ENCODE measurements at regions not wholly inside any gene's neighbourhood (a gene's known extent, or its start where the extent isn't known, plus 50 kb on each side); places are given as distances from the start of the nearest gene placed in this dataset.

DNA sequence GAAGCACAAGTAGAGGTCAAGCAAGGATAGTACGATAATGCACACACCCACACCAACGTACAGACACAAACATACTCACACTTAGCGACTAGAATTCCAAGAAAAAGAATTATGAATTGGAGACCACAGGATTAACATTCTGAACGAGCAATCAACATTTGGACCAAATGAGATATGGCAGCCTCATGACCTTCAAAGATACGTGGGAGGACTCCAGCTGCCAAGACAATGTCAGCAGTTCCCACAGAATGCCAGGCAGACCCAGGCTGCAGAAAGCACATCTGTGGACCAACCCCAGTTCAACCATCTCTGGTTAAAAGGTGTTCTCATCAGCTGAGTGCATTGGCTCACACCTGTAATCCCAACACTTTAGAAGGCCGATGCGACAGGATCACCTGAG is 187.6 kb upstream of the GRAMD2B start:
- no peak for TF ChIP-seq JUND (IDR thresholded peaks at IDR 0.05; ENCODE audit: low read depth)
- DNase-seq (ENCODE audit: low read depth in 1 of 2, low spot score in 1 of 2): no peak
- in situ Hi-C loops (cut with HindIII; ENCODE audit: low pct_unique_long_range_greater_than_20kb, low sequenced_read_pairs): no loop called here

DNA sequence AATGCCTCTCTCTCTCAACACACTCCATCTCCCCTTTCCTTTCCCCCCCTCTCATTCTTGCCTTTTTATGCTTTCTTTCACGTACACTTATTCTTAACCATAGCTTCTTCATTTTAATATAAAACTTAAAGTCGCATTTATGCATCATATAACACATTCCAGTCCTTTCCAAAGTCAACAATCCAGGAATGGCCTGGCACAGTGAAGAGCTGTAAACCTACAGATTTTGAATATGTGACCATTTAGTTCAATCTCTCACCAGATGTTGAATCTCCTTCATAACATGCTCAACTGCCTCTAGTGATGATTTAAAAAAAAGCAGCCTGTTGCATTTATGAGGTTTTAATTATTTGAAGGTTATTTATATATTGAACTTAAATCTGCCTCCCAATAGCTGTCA is 186.2 kb upstream of the GRAMD2B start:
- no peak for TF ChIP-seq JUND (IDR thresholded peaks at IDR 0.05; ENCODE audit: low read depth)
- DNase-seq (ENCODE audit: low read depth in 1 of 2, low spot score in 1 of 2): no peak
- in situ Hi-C loops (cut with HindIII; ENCODE audit: low pct_unique_long_range_greater_than_20kb, low sequenced_read_pairs): no loop called here

DNA sequence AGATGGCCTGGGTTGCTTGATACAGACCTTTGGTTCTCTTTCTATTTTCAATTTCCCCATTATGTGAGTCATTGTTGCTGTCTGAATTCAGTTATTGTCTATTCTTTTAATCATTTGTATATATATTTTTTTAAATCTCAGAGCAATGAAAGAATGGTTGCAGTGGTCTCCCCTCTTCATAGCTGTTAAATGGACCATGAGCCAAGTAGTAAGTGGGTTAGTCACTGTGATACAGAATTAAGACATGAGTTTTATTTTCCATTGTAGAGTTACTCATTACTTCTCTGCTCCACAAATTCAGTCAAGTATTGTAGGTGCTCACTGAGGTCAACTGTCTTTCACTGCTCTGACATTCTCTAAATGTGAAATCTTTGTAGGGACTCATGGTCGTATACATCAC is 174.6 kb upstream of the GRAMD2B start:
- in situ Hi-C loops (cut with HindIII; ENCODE audit: low pct_unique_long_range_greater_than_20kb, low sequenced_read_pairs): no loop called here
- TF ChIP-seq JUND (IDR thresholded peaks at IDR 0.05; ENCODE audit: low read depth): no peak

DNA sequence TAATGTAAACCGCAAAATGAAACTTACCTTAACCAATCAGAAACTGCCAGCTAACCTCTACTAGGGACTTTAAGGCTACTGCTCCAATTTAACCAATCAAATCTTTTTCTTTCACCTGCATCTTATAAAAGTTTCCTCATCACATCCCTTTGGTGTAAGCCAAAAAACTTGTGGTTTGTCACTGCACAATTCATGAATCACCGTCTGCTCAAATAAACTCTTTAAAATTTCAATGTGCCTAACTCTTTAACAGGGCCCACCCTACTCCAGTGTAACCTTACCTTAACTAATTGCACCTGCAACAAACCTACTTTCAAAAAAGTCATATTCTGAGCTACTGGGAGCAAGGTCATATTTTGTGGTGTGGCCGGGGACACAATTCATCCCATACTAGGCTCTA is 172.2 kb upstream of the GRAMD2B start:
- in situ Hi-C loops (cut with HindIII; ENCODE audit: low pct_unique_long_range_greater_than_20kb, low sequenced_read_pairs): no loop called here
- no peak for DNase-seq (ENCODE audit: low read depth in 1 of 2, low spot score in 1 of 2)
- no peak for TF ChIP-seq JUND (IDR thresholded peaks at IDR 0.05; ENCODE audit: low read depth)

More for the DNA sequence above, 174.6 kb upstream of the GRAMD2B start:
- DNase-seq (ENCODE audit: low read depth in 1 of 2, low spot score in 1 of 2): no peak

DNA sequence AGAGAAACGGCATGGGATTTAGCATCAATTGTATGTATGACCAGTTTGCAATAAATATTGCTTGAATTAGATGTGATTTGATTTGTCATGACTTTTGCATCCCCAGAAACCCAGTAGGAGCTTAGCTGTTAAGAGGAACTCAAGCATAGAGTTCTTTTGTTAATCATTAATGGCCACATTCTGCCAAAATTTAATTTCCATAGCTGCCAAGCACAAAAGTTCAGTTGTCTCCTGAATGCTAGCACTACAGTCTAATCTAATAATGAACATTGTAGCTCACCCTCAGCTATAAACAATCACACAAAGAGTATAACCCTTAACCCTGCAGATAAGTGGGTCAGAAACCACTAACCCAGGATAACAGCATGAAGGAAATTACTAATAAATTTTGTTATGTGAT is 169.8 kb upstream of the GRAMD2B start:
- in situ Hi-C loops (cut with HindIII; ENCODE audit: low pct_unique_long_range_greater_than_20kb, low sequenced_read_pairs): no loop called here
- no peak for DNase-seq (ENCODE audit: low read depth in 1 of 2, low spot score in 1 of 2)
- no peak for TF ChIP-seq JUND (IDR thresholded peaks at IDR 0.05; ENCODE audit: low read depth)

DNA sequence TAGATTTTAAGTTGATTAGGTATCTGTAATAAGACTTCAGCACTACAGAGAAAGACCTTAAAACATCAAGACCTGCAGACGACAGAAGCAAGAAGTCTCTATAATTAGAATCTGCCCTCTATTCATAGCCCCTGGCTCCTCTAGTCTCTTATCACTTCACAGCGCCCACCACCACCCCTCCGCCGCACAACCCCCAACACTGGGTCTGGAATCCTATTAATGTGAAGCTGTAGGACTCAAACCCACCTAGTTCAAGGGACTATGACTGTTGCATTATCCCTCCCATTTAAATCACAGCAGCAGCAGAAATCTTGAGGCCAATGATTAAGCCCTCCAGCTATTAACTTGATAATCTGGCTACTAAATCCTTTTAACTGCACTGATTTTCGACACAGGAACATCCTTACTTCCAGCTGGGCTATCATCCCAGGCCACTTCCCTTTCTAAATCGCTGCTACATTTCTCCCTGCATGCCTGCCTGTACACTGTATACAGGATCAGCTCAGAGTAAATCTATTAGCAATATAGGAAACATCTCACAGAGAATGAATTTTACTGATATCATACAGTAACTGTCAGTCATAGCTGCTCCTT is 159.5 kb upstream of the GRAMD2B start:
- in situ Hi-C loops (cut with HindIII; ENCODE audit: low pct_unique_long_range_greater_than_20kb, low sequenced_read_pairs): no loop called here
- no peak for TF ChIP-seq JUND (IDR thresholded peaks at IDR 0.05; ENCODE audit: low read depth)
- DNase-seq (ENCODE audit: low read depth in 1 of 2, low spot score in 1 of 2): no peak

DNA sequence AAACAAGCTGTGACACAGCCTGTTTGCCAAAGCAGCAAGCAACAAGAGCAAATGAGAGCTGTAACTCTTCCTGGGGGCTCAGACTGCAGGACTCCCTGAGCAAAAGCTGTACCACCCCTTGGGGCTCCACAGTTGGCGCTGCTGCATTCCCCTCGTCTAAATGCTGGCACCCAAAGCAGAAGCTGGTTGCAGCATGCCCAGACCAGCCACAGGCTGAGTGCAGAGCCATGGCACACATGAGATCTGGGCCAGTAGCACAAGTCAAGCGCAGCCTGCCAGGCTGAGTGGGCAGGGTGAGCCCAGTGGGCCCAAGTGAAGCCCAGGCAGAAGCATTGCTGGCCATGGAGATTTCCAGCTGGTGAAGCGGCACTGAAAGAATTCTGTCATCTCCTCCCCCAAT is 157.3 kb upstream of the GRAMD2B start:
- no peak for DNase-seq (ENCODE audit: low read depth in 1 of 2, low spot score in 1 of 2)
- in situ Hi-C loops (cut with HindIII; ENCODE audit: low pct_unique_long_range_greater_than_20kb, low sequenced_read_pairs): no loop called here
- TF ChIP-seq JUND (IDR thresholded peaks at IDR 0.05; ENCODE audit: low read depth): no peak

DNA sequence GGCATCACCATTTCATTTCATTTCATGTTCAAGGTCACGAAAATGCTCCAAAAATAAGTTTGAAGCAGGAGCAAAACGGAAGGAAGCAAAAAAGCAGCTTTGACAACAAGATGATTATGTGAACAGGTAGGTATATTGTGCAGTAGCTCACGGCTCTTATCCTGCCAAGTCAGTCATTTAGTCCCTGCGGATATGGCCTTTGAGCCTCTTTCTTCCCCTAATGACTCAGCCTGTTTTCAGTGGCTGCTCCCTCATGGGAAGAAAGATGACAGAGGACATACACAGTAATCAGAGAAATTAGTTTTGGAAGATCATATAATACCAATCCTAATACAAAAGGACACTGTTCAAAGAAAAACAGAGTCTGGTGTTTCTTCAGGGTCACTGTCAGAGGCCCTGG is 155.8 kb upstream of the GRAMD2B start:
- no peak for TF ChIP-seq JUND (IDR thresholded peaks at IDR 0.05; ENCODE audit: low read depth)
- in situ Hi-C loops (cut with HindIII; ENCODE audit: low pct_unique_long_range_greater_than_20kb, low sequenced_read_pairs): no loop called here
- DNase-seq (ENCODE audit: low read depth in 1 of 2, low spot score in 1 of 2): no peak

DNA sequence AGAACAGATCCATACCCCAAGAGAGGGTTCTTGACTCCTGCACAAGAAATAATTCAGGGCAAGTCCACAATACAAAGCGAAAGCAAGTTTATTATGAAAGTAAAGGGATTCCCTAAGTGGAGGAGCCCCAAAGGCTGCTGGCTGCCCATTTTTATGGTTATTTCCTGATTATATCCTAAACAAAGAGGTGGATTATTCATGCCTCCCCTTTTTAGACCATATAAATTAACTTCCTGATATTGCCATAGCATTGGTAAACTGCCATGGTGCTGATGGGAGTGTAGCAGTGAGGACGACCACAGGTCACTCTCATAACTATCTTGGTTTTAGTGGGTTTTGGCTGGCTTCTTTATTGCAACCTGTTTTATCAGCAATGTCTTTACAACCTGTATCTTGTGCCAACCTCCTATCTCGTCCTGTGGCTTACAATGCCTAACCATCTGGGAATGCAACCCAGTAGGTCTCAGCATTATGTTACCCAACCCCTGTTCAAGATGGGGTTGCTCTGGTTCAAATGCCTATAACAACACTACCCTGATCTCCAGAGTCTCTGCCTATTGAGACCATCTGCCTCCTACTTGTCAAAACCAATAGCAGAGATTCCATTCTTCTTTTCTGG is 154.4 kb upstream of the GRAMD2B start:
- in situ Hi-C loops (cut with HindIII; ENCODE audit: low pct_unique_long_range_greater_than_20kb, low sequenced_read_pairs): no loop called here
- TF ChIP-seq JUND (IDR thresholded peaks at IDR 0.05; ENCODE audit: low read depth): no peak
- no peak for DNase-seq (ENCODE audit: low read depth in 1 of 2, low spot score in 1 of 2)

DNA sequence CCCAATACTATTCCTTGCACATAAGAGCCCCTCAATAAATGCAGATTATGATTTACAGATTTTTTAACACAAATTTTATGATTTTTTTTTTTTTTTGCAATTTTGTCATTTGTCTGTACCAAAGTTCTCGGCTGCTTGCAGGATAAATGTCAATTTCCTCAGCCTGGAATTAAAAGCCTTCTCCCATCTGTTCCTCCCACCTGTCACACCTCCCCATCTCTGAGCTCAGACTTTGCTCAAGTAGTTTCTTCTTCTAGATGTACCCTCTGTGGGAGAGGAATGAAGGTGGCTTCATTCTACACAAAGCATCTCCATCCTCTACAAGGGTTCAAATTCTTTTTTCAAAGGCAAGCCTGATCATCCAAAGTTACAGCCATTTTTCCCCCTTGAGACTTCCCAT is 153.7 kb upstream of the GRAMD2B start:
- in situ Hi-C loops (cut with HindIII; ENCODE audit: low pct_unique_long_range_greater_than_20kb, low sequenced_read_pairs): no loop called here
- TF ChIP-seq JUND (IDR thresholded peaks at IDR 0.05; ENCODE audit: low read depth): no peak
- no peak for DNase-seq (ENCODE audit: low read depth in 1 of 2, low spot score in 1 of 2)

DNA sequence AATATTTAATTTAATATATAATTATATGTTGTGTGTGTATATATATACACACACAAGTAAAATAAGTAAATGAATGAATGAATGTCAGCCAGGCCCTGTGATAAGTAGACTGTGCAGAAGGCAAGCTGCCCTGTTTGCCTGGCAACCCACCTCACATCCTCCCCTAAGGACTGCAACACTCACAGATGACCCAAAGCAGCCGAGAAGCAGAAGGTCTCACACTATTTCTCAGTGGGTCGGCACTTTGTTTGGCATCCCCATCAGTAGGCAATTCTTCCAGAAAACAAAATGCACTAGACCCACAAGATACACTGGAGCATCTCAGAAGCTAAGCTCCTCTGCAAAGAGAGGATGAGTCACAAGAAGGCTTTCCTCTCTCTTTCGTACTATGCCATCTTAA is 152.1 kb upstream of the GRAMD2B start:
- in situ Hi-C loops (cut with HindIII; ENCODE audit: low pct_unique_long_range_greater_than_20kb, low sequenced_read_pairs): no loop called here
- no peak for TF ChIP-seq JUND (IDR thresholded peaks at IDR 0.05; ENCODE audit: low read depth)
- no peak for DNase-seq (ENCODE audit: low read depth in 1 of 2, low spot score in 1 of 2)

DNA sequence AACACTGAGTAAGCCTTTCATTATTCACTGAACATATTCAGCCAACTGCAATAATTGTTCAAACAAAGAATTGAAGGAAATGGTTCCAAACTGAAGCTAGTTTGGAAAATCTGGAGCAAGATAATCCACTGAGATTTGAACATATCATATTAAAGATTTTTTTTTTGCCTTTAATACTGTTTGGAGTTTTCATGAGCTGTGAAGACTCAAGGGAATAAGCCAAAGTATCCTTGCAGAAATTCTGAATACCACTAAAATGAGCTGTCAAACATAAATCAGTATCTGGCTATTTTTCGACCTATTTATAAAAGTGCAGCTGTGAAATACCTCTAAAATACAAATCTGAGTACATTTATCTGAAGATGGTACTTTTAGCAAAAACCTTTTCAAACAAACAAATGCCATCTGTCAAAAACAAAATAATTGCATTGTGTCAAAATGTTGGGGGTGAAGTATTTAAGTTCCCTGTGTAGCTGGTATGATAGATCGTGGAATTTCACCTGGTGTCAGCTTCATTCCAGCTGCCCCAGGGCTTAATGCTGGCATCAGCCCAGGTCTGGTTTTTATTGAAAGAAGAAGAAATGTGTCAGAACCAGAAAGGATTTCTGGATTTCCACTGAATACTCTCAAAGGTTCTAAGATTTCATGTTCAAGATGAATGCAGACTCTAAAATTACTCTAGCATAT is 149.0 kb upstream of the GRAMD2B start:
- peak in 1 of 2 experiments; percentile 15 for DNase-seq (ENCODE audit: low read depth in 1 of 2, low spot score in 1 of 2)

DNA sequence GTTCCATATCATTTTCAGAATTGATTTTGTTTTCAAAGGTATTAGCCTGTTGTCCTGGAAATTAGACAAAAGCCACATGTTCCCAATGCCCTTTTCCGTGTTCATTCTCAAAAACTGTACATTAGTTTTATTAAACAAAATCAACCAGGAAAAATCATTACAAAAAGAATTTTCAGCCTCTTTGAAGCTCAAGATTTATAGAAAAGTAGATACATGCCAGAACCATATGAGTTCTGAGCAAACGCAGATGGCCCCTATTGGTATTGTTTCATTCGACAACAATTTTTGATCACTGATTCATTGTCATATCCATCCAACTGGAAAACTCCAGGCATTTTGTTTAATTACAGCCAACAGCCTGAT is 148.5 kb upstream of the GRAMD2B start:
- in situ Hi-C loops (cut with HindIII; ENCODE audit: low pct_unique_long_range_greater_than_20kb, low sequenced_read_pairs): no loop called here
- TF ChIP-seq JUND (IDR thresholded peaks at IDR 0.05; ENCODE audit: low read depth): no peak
- no peak for DNase-seq (ENCODE audit: low read depth in 1 of 2, low spot score in 1 of 2)

More for the DNA sequence above, 149.0 kb upstream of the GRAMD2B start:
- in situ Hi-C loops (cut with HindIII; ENCODE audit: low pct_unique_long_range_greater_than_20kb, low sequenced_read_pairs): no loop called here
- TF ChIP-seq JUND (IDR thresholded peaks at IDR 0.05; ENCODE audit: low read depth): no peak
